ENCODE measurements at regions not wholly inside any gene's neighbourhood (a gene's known extent, or its start where the extent isn't known, plus 50 kb on each side); places are given as distances from the start of the nearest gene placed in this dataset.

- Histone ChIP-seq H3K4me1 (replicated peaks in 1 of 4; ENCODE audit: control insufficient read depth in 3 of 4, insufficient read depth in 4 of 4, low read length in 3 of 4) (peaks cover 0 to 8% (median 4%) of the 10 kb centered on the region in 4 experiments; a peak in 4 of 7 replicates), H2BK5ac (ENCODE audit: low read depth, low read length) (no peak overlapping the region), H3K27me3 (replicated peaks in 1 of 4; ENCODE audit: control insufficient read depth in 3 of 4, extremely low read depth in 1 of 4, insufficient read depth in 3 of 4, low read length in 3 of 4) (no peaks in the 10 kb centered on the region), H3K23me2 (ENCODE audit: low read depth, low read length) (no peaks in the 10 kb centered on the region), H3K18ac (ENCODE audit: extremely low read depth, low read length) (no peak overlapping the region), H3K4me2 (ENCODE audit: insufficient read depth in 1 of 2, low read depth in 2 of 2, low read length in 2 of 2) (no peak overlapping the region), H2BK12ac (ENCODE audit: low read depth, low read length) (no peak overlapping the region), H3K79me2 (ENCODE audit: control insufficient read depth in 1 of 2, insufficient read depth in 2 of 2, low read length in 2 of 2) (no peaks in the 10 kb centered on the region), H3K56ac (replicated peaks; ENCODE audit: insufficient read length, low read depth, low read length) (no peak overlapping the region), H3K9ac (replicated peaks in 1 of 4; ENCODE audit: extremely low read depth in 1 of 4, low read depth in 3 of 4, low read length in 3 of 4) (no peak overlapping the region), H3K23ac (ENCODE audit: insufficient read length) (no peak overlapping the region), H4K91ac (replicated peaks; ENCODE audit: insufficient read length, low read length) (no peak overlapping the region), H2BK20ac (ENCODE audit: low read length) (no peak overlapping the region), H2BK15ac (ENCODE audit: low read length) (no peak overlapping the region), H4K8ac (ENCODE audit: extremely low read depth, insufficient read depth, low read length) (no peak overlapping the region), H2BK120ac (replicated peaks; ENCODE audit: low read depth, low read length) (no peak overlapping the region), H3K36me3 (ENCODE audit: control insufficient read depth in 2 of 4, insufficient read depth in 4 of 4, low read length in 3 of 4) (no peaks in the 10 kb centered on the region; a peak in 1 of 8 replicates), H3K4me3 (ENCODE audit: extremely low read depth in 1 of 4, insufficient read depth in 2 of 4, low read depth in 3 of 4, low read length in 4 of 4) (no peak overlapping the region), H4K20me1 (replicated peaks in 1 of 2; ENCODE audit: control insufficient read depth in 1 of 2, insufficient read depth in 2 of 2, low read length in 2 of 2) (no peaks in the 10 kb centered on the region), H3K4ac (replicated peaks; ENCODE audit: insufficient read length, low read depth, low read length) (no peak overlapping the region), H4K5ac (ENCODE audit: insufficient read length, low read depth, low read length) (no peak overlapping the region), H2AK5ac (ENCODE audit: low read depth, low read length) (no peak overlapping the region), H3K27ac (ENCODE audit: low read depth, low read length) (no peak overlapping the region), H3K79me1 (ENCODE audit: low read depth, low read length) (no peaks in the 10 kb centered on the region), H3K9me3 (ENCODE audit: insufficient read depth in 2 of 2, low read depth in 1 of 2, low read length in 1 of 2) (no peaks in the 10 kb centered on the region), H2AFZ (ENCODE audit: low read length) (no peak overlapping the region), H3K14ac (ENCODE audit: insufficient read length) (no peak overlapping the region)
- TF ChIP-seq, protein P1, sequence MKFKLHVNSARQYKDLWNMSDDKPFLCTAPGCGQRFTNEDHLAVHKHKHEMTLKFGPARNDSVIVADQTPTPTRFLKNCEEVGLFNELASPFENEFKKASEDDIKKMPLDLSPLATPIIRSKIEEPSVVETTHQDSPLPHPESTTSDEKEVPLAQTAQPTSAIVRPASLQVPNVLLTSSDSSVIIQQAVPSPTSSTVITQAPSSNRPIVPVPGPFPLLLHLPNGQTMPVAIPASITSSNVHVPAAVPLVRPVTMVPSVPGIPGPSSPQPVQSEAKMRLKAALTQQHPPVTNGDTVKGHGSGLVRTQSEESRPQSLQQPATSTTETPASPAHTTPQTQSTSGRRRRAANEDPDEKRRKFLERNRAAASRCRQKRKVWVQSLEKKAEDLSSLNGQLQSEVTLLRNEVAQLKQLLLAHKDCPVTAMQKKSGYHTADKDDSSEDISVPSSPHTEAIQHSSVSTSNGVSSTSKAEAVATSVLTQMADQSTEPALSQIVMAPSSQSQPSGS (IDR thresholded peaks at IDR 0.05; ENCODE audit: low read length) = no peak
- TF ChIP-seq SIN3A (conservative IDR thresholded peaks at IDR 0.05 in 1 of 2, IDR thresholded peaks at IDR 0.05 in 1 of 2; ENCODE audit: low read depth in 1 of 2, low read length in 2 of 2) (no peak), POLR2A (IDR thresholded peaks at IDR 0.05; ENCODE audit: control extremely low read depth in 1 of 2, low read depth in 2 of 2, low read length in 2 of 2) (no peak), POU5F1 (IDR thresholded peaks at IDR 0.05; ENCODE audit: low read depth, low read length) (no peak), SIX5 (IDR thresholded peaks at IDR 0.05; ENCODE audit: low read depth, low read length) (no peak), BRCA1 (IDR thresholded peaks at IDR 0.05; ENCODE audit: low read depth, low read length) (no peak), JUN (IDR thresholded peaks at IDR 0.05; ENCODE audit: low read depth, low read length) (no peak)
- POLR2A ChIA-PET (ENCODE audit: partially characterized antibody) = interaction anchor here (0.8 kb wide), 1 partner anchor 130 kb away, joined by 3 read pairs; no protein-coding TSS in a partner anchor
- CTCF ChIA-PET (ENCODE audit: partially characterized antibody) = interaction anchor here (0.9 to 1.0 kb wide), 2 partner anchors 19 to 20 kb away, joined by 3 read pairs; no protein-coding TSS in a partner anchor
- FAIRE-seq (no peak), DNase-seq (ENCODE audit: low read depth in 1 of 2, low spot score in 2 of 2) (no peak)
- 93% methylated on average over 3 of the region's 3 CpGs; no CpG with 5 or more reads in 1 of the 2 experiments for WGBS, 2 experiments (ENCODE audit: extremely low coverage in 1 of 2, insufficient coverage in 1 of 2, insufficient read length in 1 of 2, insufficient replicate concordance in 2 of 2, low coverage in 1 of 2, low lambda C conversion rate in 2 of 2, missing lambda C conversion rate in 1 of 2)
Observed at GRCh38 chr2:206863196-206863595, 76.1 kb upstream of the CPO start.
